Activated B cell treated with CpG ODN at 0.5 μM for 24 hours (primary cell): ENCODE measurements at regions not wholly inside any gene's neighbourhood (a gene's known extent, or its start where the extent isn't known, plus 50 kb on each side); places are given as distances from the start of the nearest gene placed in this dataset.

ENCODE experiments used
- ATAC-seq: fragments of 200-7000 bp; cut with Tn5 transposase; one replicate; pipeline ENCODE4 v1.10.0; 2021; ENCODE audit warnings: low read depth, mild to moderate bottlenecking, moderate library complexity
- CTCF ChIA-PET: fragments of 350-600 bp; sonication (Branson Sonifier 250); formaldehyde crosslinking; loops from one replicate; lab custom pipeline; 2021; ENCODE audit warnings: antibody characterized with exemption; lab: Charles Lee
- POLR2A ChIA-PET: fragments of 350-600 bp; sonication (Branson Sonifier 250); formaldehyde crosslinking; loops from one replicate; lab custom pipeline; 2021; ENCODE audit warnings: antibody characterized with exemption; lab: Charles Lee
- DNase-seq: peaks from one replicate; pipeline ENCODE4 v3.0.0; 2022
- H3K27ac Mint-ChIP-seq: one replicate; pipeline ENCODE4 v1.8.0; 2020; ENCODE audit warnings: mixed read lengths
- H3K27me3 Mint-ChIP-seq: one replicate; pipeline ENCODE4 v1.8.0; 2021; ENCODE audit warnings: mixed read lengths
- H3K36me3 Mint-ChIP-seq: one replicate; pipeline ENCODE4 v1.8.0; 2021; ENCODE audit warnings: low read depth, mixed read lengths
- H3K4me1 Mint-ChIP-seq: one replicate; pipeline ENCODE4 v1.8.0; 2021; ENCODE audit warnings: mixed read lengths
- H3K4me3 Mint-ChIP-seq: one replicate; pipeline ENCODE4 v1.8.0; 2020; ENCODE audit warnings: mild to moderate bottlenecking, mixed read lengths
- H3K9me3 Mint-ChIP-seq: one replicate; pipeline ENCODE4 v1.8.0; 2020; ENCODE audit warnings: mixed read lengths
- intact Hi-C: fragments of 100-400 bp; cut with micrococcal nuclease; formaldehyde crosslinking; loops from one replicate; pipeline ENCODE4 v1.15.1; 2024
- TF ChIP-seq, protein P1 (sequence below): fragments of 200-600 bp; IDR thresholded peaks from one replicate; pipeline ENCODE4 v1.8.0; 2022; ENCODE audit warnings: antibody characterized with exemption, mild to moderate bottlenecking

DNA sequence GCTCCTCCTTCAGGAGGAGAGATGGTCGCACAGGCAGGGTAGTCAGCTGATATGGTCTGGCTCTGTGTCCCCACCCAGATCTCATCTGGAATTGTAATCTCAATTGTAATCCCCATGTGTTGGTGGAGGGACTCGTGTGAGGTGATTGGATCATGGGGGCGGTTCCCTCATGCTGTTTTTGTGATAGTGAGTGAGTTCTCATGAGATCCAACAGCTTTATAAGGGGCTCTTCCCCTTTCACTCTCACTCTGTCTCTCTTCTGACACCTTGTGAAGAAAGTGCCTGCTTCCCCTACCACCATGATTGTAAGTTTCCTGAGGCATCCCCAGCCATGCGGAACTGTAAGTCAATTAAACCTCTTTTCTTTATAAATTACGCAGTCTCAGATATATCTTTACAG, 218.9 kb upstream of the TMTC1 start:
- ATAC-seq: no peak
- no peak for DNase-seq
- Mint-ChIP-seq H3K9me3 (no peaks in the 10 kb centered on the region), H3K27me3 (no peaks in the 10 kb centered on the region), H3K36me3 (no peaks in the 10 kb centered on the region), H3K4me3 (no peak overlapping the region), H3K4me1 (no peaks in the 10 kb centered on the region), H3K27ac (no peak overlapping the region)
- POLR2A ChIA-PET: no interaction called here
- TF ChIP-seq, protein P1, sequence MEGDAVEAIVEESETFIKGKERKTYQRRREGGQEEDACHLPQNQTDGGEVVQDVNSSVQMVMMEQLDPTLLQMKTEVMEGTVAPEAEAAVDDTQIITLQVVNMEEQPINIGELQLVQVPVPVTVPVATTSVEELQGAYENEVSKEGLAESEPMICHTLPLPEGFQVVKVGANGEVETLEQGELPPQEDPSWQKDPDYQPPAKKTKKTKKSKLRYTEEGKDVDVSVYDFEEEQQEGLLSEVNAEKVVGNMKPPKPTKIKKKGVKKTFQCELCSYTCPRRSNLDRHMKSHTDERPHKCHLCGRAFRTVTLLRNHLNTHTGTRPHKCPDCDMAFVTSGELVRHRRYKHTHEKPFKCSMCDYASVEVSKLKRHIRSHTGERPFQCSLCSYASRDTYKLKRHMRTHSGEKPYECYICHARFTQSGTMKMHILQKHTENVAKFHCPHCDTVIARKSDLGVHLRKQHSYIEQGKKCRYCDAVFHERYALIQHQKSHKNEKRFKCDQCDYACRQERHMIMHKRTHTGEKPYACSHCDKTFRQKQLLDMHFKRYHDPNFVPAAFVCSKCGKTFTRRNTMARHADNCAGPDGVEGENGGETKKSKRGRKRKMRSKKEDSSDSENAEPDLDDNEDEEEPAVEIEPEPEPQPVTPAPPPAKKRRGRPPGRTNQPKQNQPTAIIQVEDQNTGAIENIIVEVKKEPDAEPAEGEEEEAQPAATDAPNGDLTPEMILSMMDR: no peak
- intact Hi-C loops: no loop called here
- CTCF ChIA-PET: no interaction called here

DNA sequence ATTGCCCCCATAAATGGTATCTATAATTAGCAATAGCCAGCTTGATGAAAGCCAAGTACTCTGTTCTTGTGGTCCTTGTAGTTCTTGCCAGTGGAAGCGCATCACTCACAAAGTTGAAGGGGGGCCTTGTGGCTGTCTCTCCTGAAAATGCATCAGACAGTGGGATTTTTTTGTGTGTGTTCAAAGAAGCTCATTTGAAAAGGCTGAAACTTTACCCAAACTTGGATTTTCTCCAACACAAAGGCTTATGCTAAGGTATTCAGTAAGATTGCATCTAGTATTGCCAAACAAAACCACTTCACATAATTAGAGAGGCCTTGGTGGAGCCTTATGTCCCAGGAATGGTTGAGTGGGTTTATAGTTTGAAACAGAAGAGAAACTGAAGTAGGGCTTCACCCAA, 216.7 kb upstream of the TMTC1 start:
- ChIA-PET CTCF (no interaction called here), POLR2A (no interaction called here)
- intact Hi-C loops: no loop called here
- Mint-ChIP-seq H3K27ac (no peak overlapping the region), H3K9me3 (no peaks in the 10 kb centered on the region), H3K27me3 (no peaks in the 10 kb centered on the region), H3K4me3 (no peak overlapping the region), H3K4me1 (no peaks in the 10 kb centered on the region), H3K36me3 (no peaks in the 10 kb centered on the region)
- ATAC-seq (no peak), DNase-seq (no peak)
- TF ChIP-seq, protein P1: no peak

DNA sequence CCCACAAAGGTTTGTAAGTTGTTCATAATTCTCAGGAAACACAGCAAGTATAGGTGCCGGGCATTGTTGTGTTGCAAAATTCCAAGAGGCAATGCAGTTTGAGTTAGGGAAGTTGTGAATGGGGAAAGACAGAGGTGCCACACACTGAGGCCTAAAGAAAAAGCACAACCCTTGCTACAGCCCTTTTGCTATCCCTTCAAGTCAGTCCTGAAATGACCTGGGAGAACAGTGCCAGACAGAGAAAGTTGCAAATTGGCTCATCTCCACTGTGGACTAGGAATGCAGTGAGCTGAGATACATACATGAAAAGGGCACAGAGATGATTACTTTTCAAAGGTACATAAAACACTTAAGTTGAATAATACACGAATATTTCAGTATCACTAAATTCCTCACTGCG, 213.3 kb upstream of the TMTC1 start:
- CTCF ChIA-PET: no interaction called here
- H3K36me3 Mint-ChIP-seq: no peaks in the 10 kb centered on the region

DNA sequence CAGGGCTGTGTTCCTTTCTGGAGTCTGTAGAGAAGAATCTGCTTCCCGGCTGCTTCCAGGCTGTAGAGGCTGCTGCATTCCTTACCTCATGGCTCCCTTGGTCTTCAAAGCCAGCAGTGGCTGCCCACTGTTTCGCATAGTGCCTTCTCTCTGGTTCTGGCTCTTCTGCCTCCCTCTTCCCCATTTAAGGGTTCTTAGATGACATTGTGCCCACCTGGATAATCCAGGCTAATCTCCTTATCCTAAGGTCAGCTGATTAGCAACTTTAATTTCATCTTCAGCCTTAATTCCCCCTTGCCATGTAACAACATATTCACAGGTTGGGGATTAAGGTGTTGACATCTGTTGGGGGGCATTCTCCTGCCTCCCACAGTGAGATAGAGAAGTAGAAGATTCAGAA, 208.6 kb upstream of the TMTC1 start:
- ATAC-seq: no peak
- TF ChIP-seq, protein P1: no peak

More for the DNA sequence above, 213.3 kb upstream of the TMTC1 start:
- Mint-ChIP-seq H3K4me3 (no peak overlapping the region), H3K27ac (no peak overlapping the region), H3K4me1 (no peaks in the 10 kb centered on the region), H3K27me3 (no peaks in the 10 kb centered on the region), H3K9me3 (peaks cover 2% of the 10 kb centered on the region)
- no peak for ATAC-seq
- POLR2A ChIA-PET: no interaction called here
- intact Hi-C loops: no loop called here
- TF ChIP-seq, protein P1: no peak
- no peak for DNase-seq

DNA sequence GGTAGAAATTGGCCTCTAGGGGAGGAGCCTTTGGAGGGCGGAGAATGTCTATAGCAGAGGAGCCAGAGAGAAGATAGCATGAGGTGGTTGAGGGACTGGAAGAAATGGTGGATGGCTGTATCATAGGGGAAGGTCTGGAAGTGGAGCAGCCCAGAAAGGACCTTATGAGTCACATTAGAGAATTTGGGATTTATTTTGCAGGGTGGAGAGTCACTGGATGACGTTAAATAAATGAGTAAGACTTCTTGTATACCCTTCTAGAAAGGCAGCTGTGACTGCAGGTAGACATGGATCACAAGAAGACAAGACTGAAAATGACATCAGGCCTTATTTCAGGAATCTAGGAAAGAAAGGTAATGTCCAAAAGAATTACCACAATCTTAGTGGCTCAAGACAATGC, 208.2 kb upstream of the TMTC1 start:
- H3K4me3 Mint-ChIP-seq: no peak overlapping the region
- no peak overlapping the region for H3K27ac Mint-ChIP-seq
- TF ChIP-seq, protein P1: no peak
- POLR2A ChIA-PET: no interaction called here
- DNase-seq (no peak), ATAC-seq (no peak)
- no peaks in the 10 kb centered on the region for H3K27me3 Mint-ChIP-seq
- CTCF ChIA-PET: no interaction called here
- H3K9me3 Mint-ChIP-seq: peaks cover 5% of the 10 kb centered on the region
- H3K36me3 Mint-ChIP-seq: no peaks in the 10 kb centered on the region
- intact Hi-C loops: no loop called here
- H3K4me1 Mint-ChIP-seq: no peaks in the 10 kb centered on the region

More for the DNA sequence above, 208.6 kb upstream of the TMTC1 start:
- H3K27me3 Mint-ChIP-seq: no peaks in the 10 kb centered on the region
- no peak overlapping the region for H3K4me3 Mint-ChIP-seq
- no peak overlapping the region for H3K27ac Mint-ChIP-seq
- ChIA-PET CTCF (no interaction called here), POLR2A (no interaction called here)
- H3K4me1 Mint-ChIP-seq: no peaks in the 10 kb centered on the region
- peaks cover 5% of the 10 kb centered on the region for H3K9me3 Mint-ChIP-seq
- DNase-seq: no peak
- H3K36me3 Mint-ChIP-seq: no peaks in the 10 kb centered on the region
- intact Hi-C loops: no loop called here
